H1 (cell line): ENCODE measurements at regions not wholly inside any gene's neighbourhood (a gene's known extent, or its start where the extent isn't known, plus 50 kb on each side); places are given as distances from the start of the nearest gene placed in this dataset.

Experiments
- CTCF ChIA-PET: fragments of 300-600 bp; sonication (Branson Sonifier 250); formaldehyde crosslinking; loops from one replicate; lab custom pipeline; 2021; ENCODE audit not compliant: partially characterized antibody; lab: Charles Lee
- POLR2A ChIA-PET: fragments of 300-600 bp; sonication (Branson Sonifier 250); formaldehyde crosslinking; loops from one replicate; lab custom pipeline; 2021; ENCODE audit warnings: inconsistent platforms; ENCODE audit not compliant: partially characterized antibody; lab: Charles Lee
- DNase-seq, 2 experiments: peaks; one replicate each; pipeline versions ENCODE4 v3.0.0 to v3.0.0-alpha.2; 2010 to 2022; ENCODE audit warnings: low spot score in 2 of 2, low read depth in 1 of 2, mixed read lengths in 1 of 2
- FAIRE-seq: peaks from 2 replicates; lab custom pipeline; 2011; peaks lifted over from hg19 to GRCh38; lab: Jason Lieb, UNC
- H2AFZ ChIP-seq: 2 replicates; pipeline ENCODE4 v1.8.1; 2012; ENCODE audit warnings: low read length, inconsistent platforms
- H2AK5ac ChIP-seq: 2 replicates; pipeline ENCODE4 v1.6.1; 2013; ENCODE audit warnings: low read depth, low read length
- H2BK120ac ChIP-seq: replicated peaks from 2 replicates; pipeline ENCODE3; 2013; ENCODE audit warnings: low read depth, low read length, inconsistent platforms
- H2BK12ac ChIP-seq: 2 replicates; pipeline ENCODE4 v1.6.1; 2013; ENCODE audit warnings: low read depth, low read length
- H2BK15ac ChIP-seq: 2 replicates; pipeline ENCODE4 v1.6.1; 2013; ENCODE audit warnings: low read length
- H2BK20ac ChIP-seq: 2 replicates; pipeline ENCODE4 v1.6.1; 2013; ENCODE audit warnings: low read length
- H2BK5ac ChIP-seq: 2 replicates; pipeline ENCODE4 v1.6.1; 2013; ENCODE audit warnings: low read depth, low read length
- H3K14ac ChIP-seq: 2 replicates; pipeline ENCODE4 v1.6.1; 2013; ENCODE audit warnings: inconsistent platforms; ENCODE audit not compliant: insufficient read length
- H3K18ac ChIP-seq: 2 replicates; pipeline ENCODE4 v1.6.1; 2013; ENCODE audit warnings: low read length; ENCODE audit errors: extremely low read depth
- H3K23ac ChIP-seq: 2 replicates; pipeline ENCODE4 v1.6.1; 2013; ENCODE audit warnings: inconsistent platforms; ENCODE audit not compliant: insufficient read length
- H3K23me2 ChIP-seq: 2 replicates; pipeline ENCODE4 v1.6.1; 2013; ENCODE audit warnings: low read depth, low read length
- H3K27ac ChIP-seq: 2 replicates; pipeline ENCODE4 v1.6.1; 2011; ENCODE audit warnings: low read depth, low read length, inconsistent platforms
- H3K27me3 ChIP-seq, 4 experiments: replicated peaks in 1 of 4; 1 replicate in 1 of 4; 2 replicates in 3 of 4; pipeline versions ENCODE4 v1.6.1 to v1.8.1; 2011 to 2013; ENCODE audit warnings: low read length in 3 of 4, mild to moderate bottlenecking in 3 of 4, inconsistent platforms in 2 of 4, mixed read lengths in 2 of 4, moderate library complexity in 1 of 4; ENCODE audit not compliant: control insufficient read depth in 3 of 4, insufficient read depth in 3 of 4; ENCODE audit errors: extremely low read depth in 1 of 4
- H3K36me3 ChIP-seq, 4 experiments: 2 replicates each; pipeline versions ENCODE4 v1.6.1 to v1.8.1; 2011 to 2013; ENCODE audit warnings: mild to moderate bottlenecking in 4 of 4, low read length in 3 of 4, moderate library complexity in 2 of 4, control low read depth in 1 of 4, inconsistent platforms in 1 of 4; ENCODE audit not compliant: insufficient read depth in 4 of 4, control insufficient read depth in 2 of 4
- H3K4ac ChIP-seq: replicated peaks from 2 replicates; pipeline ENCODE3; 2013; ENCODE audit warnings: low read length, low read depth, mixed read lengths, inconsistent platforms; ENCODE audit not compliant: insufficient read length
- H3K4me1 ChIP-seq, 4 experiments: replicated peaks in 1 of 4; 1 replicate in 1 of 4; 2 replicates in 3 of 4; pipeline versions ENCODE4 v1.6.1 to v1.8.1; 2011 to 2013; ENCODE audit warnings: low read length in 3 of 4, inconsistent platforms in 2 of 4, mixed read lengths in 1 of 4; ENCODE audit not compliant: insufficient read depth in 4 of 4, control insufficient read depth in 3 of 4
- H3K4me2 ChIP-seq, 2 experiments: 2 replicates each; pipeline versions ENCODE4 v1.6.1 to v1.8.1; 2011 to 2013; ENCODE audit warnings: low read depth in 2 of 2, low read length in 2 of 2, control low read depth in 1 of 2, inconsistent platforms in 1 of 2, mild to moderate bottlenecking in 1 of 2; ENCODE audit not compliant: insufficient read depth in 1 of 2
- H3K4me3 ChIP-seq, 4 experiments: fragments of 200-600, 300-600 bp in 1 of 4; sonication (generic), shearing (Covaris generic), sonication (Bioruptor Twin) in 1 of 4; 2 replicates each; pipeline versions ENCODE4 v1.5.1 to v1.8.1; 2011 to 2016; ENCODE audit warnings: low read length in 4 of 4, low read depth in 3 of 4, control low read depth in 2 of 4, inconsistent platforms in 2 of 4, mild to moderate bottlenecking in 2 of 4, mixed read lengths in 1 of 4, moderate library complexity in 1 of 4; ENCODE audit not compliant: insufficient read depth in 2 of 4; ENCODE audit errors: extremely low read depth in 1 of 4
- H3K56ac ChIP-seq: replicated peaks from 2 replicates; pipeline ENCODE3; 2013; ENCODE audit warnings: low read depth, mild to moderate bottlenecking, mixed read lengths, low read length, inconsistent platforms; ENCODE audit not compliant: insufficient read length
- H3K79me1 ChIP-seq: 2 replicates; pipeline ENCODE4 v1.6.1; 2013; ENCODE audit warnings: low read depth, low read length, control low read depth
- H3K79me2 ChIP-seq, 2 experiments: 2 replicates each; pipeline versions ENCODE4 v1.6.1 to v1.8.1; 2012 to 2013; ENCODE audit warnings: low read length in 2 of 2, mild to moderate bottlenecking in 2 of 2, inconsistent platforms in 1 of 2; ENCODE audit not compliant: insufficient read depth in 2 of 2, control insufficient read depth in 1 of 2
- H3K9ac ChIP-seq, 4 experiments: replicated peaks in 1 of 4; 1 replicate in 1 of 4; 2 replicates in 3 of 4; pipeline versions ENCODE4 v1.6.1 to v1.8.1; 2011 to 2013; ENCODE audit warnings: low read depth in 3 of 4, low read length in 3 of 4, control low read depth in 2 of 4, mild to moderate bottlenecking in 2 of 4, moderate library complexity in 2 of 4, inconsistent platforms in 1 of 4; ENCODE audit errors: extremely low read depth in 1 of 4
- H3K9me3 ChIP-seq, 2 experiments: 2 replicates each; pipeline versions ENCODE4 v1.6.1 to v1.8.1; 2012 to 2013; ENCODE audit warnings: mild to moderate bottlenecking in 2 of 2, moderate library complexity in 2 of 2, control low read depth in 1 of 2, inconsistent platforms in 1 of 2, low read depth in 1 of 2, low read length in 1 of 2, mixed read lengths in 1 of 2; ENCODE audit not compliant: insufficient read depth in 2 of 2
- H4K20me1 ChIP-seq, 2 experiments: replicated peaks in 1 of 2; 2 replicates each; pipeline versions ENCODE3 to v1.8.1; 2011 to 2013; ENCODE audit warnings: inconsistent platforms in 2 of 2, low read length in 2 of 2, mild to moderate bottlenecking in 1 of 2; ENCODE audit not compliant: insufficient read depth in 2 of 2, control insufficient read depth in 1 of 2
- H4K5ac ChIP-seq: 2 replicates; pipeline ENCODE4 v1.6.1; 2013; ENCODE audit warnings: low read length, low read depth, mixed read lengths, inconsistent platforms; ENCODE audit not compliant: insufficient read length
- H4K8ac ChIP-seq: 2 replicates; pipeline ENCODE4 v1.8.0; 2013; ENCODE audit warnings: mild to moderate bottlenecking, moderate library complexity, low read length, inconsistent platforms; ENCODE audit not compliant: insufficient read depth; ENCODE audit errors: extremely low read depth
- H4K91ac ChIP-seq: replicated peaks from 2 replicates; pipeline ENCODE3; 2013; ENCODE audit warnings: low read length, mixed read lengths, inconsistent platforms; ENCODE audit not compliant: insufficient read length
- BRCA1 ChIP-seq: IDR thresholded peaks from 2 replicates; pipeline ENCODE4 v1.6.1; 2012; ENCODE audit warnings: low read depth, low read length, improper control_type of control experiment
- CBX8 ChIP-seq: fragments of 300-800, 300-1000 bp; sonication (generic); IDR thresholded peaks from 2 replicates; pipeline ENCODE4 v1.7.1; 2016; ENCODE audit warnings: low read depth, low read length, borderline replicate concordance
- EGR1 ChIP-seq: IDR thresholded peaks from 2 replicates; pipeline ENCODE4 v1.6.1; 2011; ENCODE audit warnings: low read depth, low read length, borderline replicate concordance
- EP300 ChIP-seq, 2 experiments: IDR thresholded peaks; 1 replicate in 1 of 2; 2 replicates in 1 of 2; pipeline ENCODE4 v1.6.1; 2011 to 2012; ENCODE audit warnings: low read depth in 2 of 2, low read length in 2 of 2, mild to moderate bottlenecking in 2 of 2, borderline replicate concordance in 1 of 2, inconsistent platforms in 1 of 2, moderate library complexity in 1 of 2
- GTF2F1 ChIP-seq: IDR thresholded peaks from 2 replicates; pipeline ENCODE4 v1.6.1; 2012; ENCODE audit warnings: low read depth, low read length, improper control_type of control experiment, borderline replicate concordance
- TAF7 ChIP-seq: optimal IDR thresholded peaks from 2 replicates; pipeline ENCODE3; 2011; ENCODE audit warnings: low read depth, mild to moderate bottlenecking, inconsistent platforms, low read length, moderate library complexity, borderline replicate concordance
- TEAD4 ChIP-seq: IDR thresholded peaks from 2 replicates; pipeline ENCODE4 v1.6.1; 2012; ENCODE audit warnings: low read depth, low read length, inconsistent platforms, mixed read lengths
- WGBS, 2 experiments: shearing (Covaris generic) in 1 of 2; methylation state at CpG; one replicate each; pipeline versions ENCODE4 v1.1.6 to v1.1.7; 2013 to 2015; ENCODE audit warnings: low lambda C conversion rate in 2 of 2, mixed read lengths in 2 of 2, inconsistent platforms in 1 of 2, low coverage in 1 of 2, missing lambda C conversion rate in 1 of 2; ENCODE audit not compliant: insufficient replicate concordance in 2 of 2, insufficient coverage in 1 of 2, insufficient read length in 1 of 2; ENCODE audit errors: extremely low coverage in 1 of 2, missing lambda C conversion rate in 1 of 2; 5-methylcytosine and 5-hydroxymethylcytosine counted together

DNA sequence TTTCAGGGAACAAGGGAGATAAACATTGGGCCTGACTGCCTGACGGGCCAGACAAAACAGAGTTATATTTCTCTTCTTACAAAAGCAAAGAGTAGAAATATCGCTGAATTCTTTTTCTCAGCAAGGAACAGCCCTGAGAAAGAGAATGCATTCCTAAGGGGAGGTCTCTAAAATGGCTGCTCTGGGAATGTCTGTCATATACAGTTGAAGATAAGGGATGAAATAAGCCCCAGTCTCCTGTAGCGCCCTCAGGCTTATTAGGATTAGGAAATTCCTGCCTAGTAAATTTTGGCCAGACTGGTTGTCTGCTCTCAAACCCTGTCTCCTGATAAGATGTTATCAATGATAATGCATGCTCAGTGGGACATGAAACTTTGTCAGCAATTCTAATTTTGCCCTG lies 134.9 kb upstream of the CNTNAP5 start:
- no peak overlapping the region for H3K14ac ChIP-seq

More for the DNA sequence above, 134.9 kb upstream of the CNTNAP5 start:
- H3K4ac ChIP-seq = no peak overlapping the region
- H2BK12ac ChIP-seq = no peak overlapping the region
- no peak overlapping the region for H3K56ac ChIP-seq
- H2BK15ac ChIP-seq = no peak overlapping the region
- no peak for DNase-seq
- no peak overlapping the region for H2BK20ac ChIP-seq
- ChIA-PET POLR2A (no interaction called here), CTCF (no interaction called here)
- no peak overlapping the region for H3K4me2 ChIP-seq
- no peaks in the 10 kb centered on the region for H4K20me1 ChIP-seq
- no peaks in the 10 kb centered on the region for H3K36me3 ChIP-seq
- no peak overlapping the region for H3K9ac ChIP-seq
- H4K8ac ChIP-seq = no peak overlapping the region
- no peaks in the 10 kb centered on the region for H3K23me2 ChIP-seq
- no peak overlapping the region for H2BK120ac ChIP-seq
- no peak overlapping the region for H3K23ac ChIP-seq
- no peak overlapping the region for H2AK5ac ChIP-seq
- H4K5ac ChIP-seq = no peak overlapping the region
- no peak overlapping the region for H3K27ac ChIP-seq
- no peak overlapping the region for H2AFZ ChIP-seq
- H3K4me3 ChIP-seq = no peak overlapping the region
- no peaks in the 10 kb centered on the region for H3K79me1 ChIP-seq
- H3K9me3 ChIP-seq = 0 out of 4 replicates have a peak, but pooled peaks cover 3 to 6% of the 10 kb centered on the region in 2 experiments
- H2BK5ac ChIP-seq = no peak overlapping the region
- H4K91ac ChIP-seq = no peak overlapping the region
- no peak overlapping the region for H3K18ac ChIP-seq
- H3K79me2 ChIP-seq = no peaks in the 10 kb centered on the region
- FAIRE-seq = no peak
- 96% methylated on average over 3 of the region's 3 CpGs; no CpG with 5 or more reads in 1 of the 2 experiments for WGBS, 2 experiments
- no peaks in the 10 kb centered on the region for H3K4me1 ChIP-seq
- no peaks in the 10 kb centered on the region for H3K27me3 ChIP-seq
- TF ChIP-seq EP300 (IDR thresholded peaks at IDR 0.05; ENCODE audit: borderline replicate concordance in 1 of 2, low read depth in 2 of 2, low read length in 2 of 2) = peak in 1 of 2 experiments; percentile 85; a peak in 1 of 3 replicates
- TF ChIP-seq TEAD4 = no peak
- no peak for TF ChIP-seq GTF2F1
- no peak for TF ChIP-seq CBX8
- no peak for TF ChIP-seq EGR1
- no peak for TF ChIP-seq TAF7
- TF ChIP-seq BRCA1 = no peak
- TF ChIP-seq, all 59 proteins: peak for 1
